Lower leg skin (tissue), 3 donors: ENCODE measurements at regions not wholly inside any gene's neighbourhood (a gene's known extent, or its start where the extent isn't known, plus 50 kb on each side); places are given as distances from the start of the nearest gene placed in this dataset.

Experiments
- CTCF ChIP-seq, 3 donors: fragments of 450-650 bp; IDR thresholded peaks; one replicate each; pipeline ENCODE4 v1.5.1; 2016; ENCODE audit warnings: antibody characterized with exemption in 3 of 3, mild to moderate bottlenecking in 3 of 3, moderate library complexity in 2 of 3
- POLR2A ChIP-seq, 2 donors: fragments of 450-650 bp; IDR thresholded peaks; one replicate each; pipeline ENCODE4 v1.6.1; 2016 to 2017; ENCODE audit warnings: antibody characterized with exemption in 2 of 2, mild to moderate bottlenecking in 1 of 2, moderate library complexity in 1 of 2

- no peak for TF ChIP-seq CTCF (IDR thresholded peaks at IDR 0.05)
- TF ChIP-seq POLR2A (IDR thresholded peaks at IDR 0.05), result no peak
These were observed 738.8 kb downstream of the PTPRU start for GRCh38 chr1:29975036-29975694.
